ENCODE measurements at regions not wholly inside any gene's neighbourhood (a gene's known extent, or its start where the extent isn't known, plus 50 kb on each side); places are given as distances from the start of the nearest gene placed in this dataset.
"Not testable (repeated sequence)": the region's sequence is repeated elsewhere in the genome, so short reads cannot be mapped to it uniquely, and the experiment has no call there.

GRCh38 chr4:72901553-72901952 lies 168.0 kb downstream of the COX18 start:
- Histone ChIP-seq H3K27me3 (ENCODE audit: control insufficient read depth, insufficient read depth) (no peaks in the 10 kb centered on the region), H3K4me1 (ENCODE audit: control insufficient read depth, insufficient read depth, low read length) (no peaks in the 10 kb centered on the region), H3K4me3 (ENCODE audit: low read length) (no peak overlapping the region), H3K27ac (ENCODE audit: low read length) (no peak overlapping the region), H3K9me3 (ENCODE audit: control insufficient read depth, low read length) (no peaks in the 10 kb centered on the region)
- intact Hi-C loops (cut with DNase I) = no loop called here
- ATAC-seq (no peak), DNase-seq (no peak)
- 42% methylated on average over 2 of the region's 2 CpGs for WGBS

GRCh38 chr4:72900952-72901351 lies 168.6 kb downstream of the COX18 start:
- intact Hi-C loops (cut with DNase I) = no loop called here
- no peak overlapping the region for H3K27ac ChIP-seq (ENCODE audit: low read length)
- 43% methylated on average over 2 of the region's 2 CpGs for WGBS
- no peak for DNase-seq
- H3K27me3 ChIP-seq (ENCODE audit: control insufficient read depth, insufficient read depth) = no peaks in the 10 kb centered on the region
- no peak for ATAC-seq
- no peaks in the 10 kb centered on the region for H3K9me3 ChIP-seq (ENCODE audit: control insufficient read depth, low read length)
- H3K4me3 ChIP-seq (ENCODE audit: low read length) = no peak overlapping the region
- no peaks in the 10 kb centered on the region for H3K4me1 ChIP-seq (ENCODE audit: control insufficient read depth, insufficient read depth, low read length)

GRCh38 chr4:72899621-72900020 lies 169.9 kb downstream of the COX18 start:
- Histone ChIP-seq H3K9me3 (ENCODE audit: control insufficient read depth, low read length) (no peaks in the 10 kb centered on the region), H3K4me1 (ENCODE audit: control insufficient read depth, insufficient read depth, low read length) (no peaks in the 10 kb centered on the region), H3K27ac (ENCODE audit: low read length) (no peak overlapping the region), H3K27me3 (ENCODE audit: control insufficient read depth, insufficient read depth) (no peaks in the 10 kb centered on the region), H3K4me3 (ENCODE audit: low read length) (no peak overlapping the region)
- ATAC-seq (no peak), DNase-seq (no peak)
- 65% methylated on average over 3 of the region's 3 CpGs for WGBS
- intact Hi-C loops (cut with DNase I) = no loop called here

GRCh38 chr4:72899214-72899613 lies 170.3 kb downstream of the COX18 start:
- H3K4me1 ChIP-seq (ENCODE audit: control insufficient read depth, insufficient read depth, low read length) = no peaks in the 10 kb centered on the region
- 70% methylated on average over 6 of the region's 6 CpGs for WGBS
- intact Hi-C loops (cut with DNase I) = no loop called here
- DNase-seq (no peak), ATAC-seq (no peak)
- no peaks in the 10 kb centered on the region for H3K9me3 ChIP-seq (ENCODE audit: control insufficient read depth, low read length)
- no peaks in the 10 kb centered on the region for H3K27me3 ChIP-seq (ENCODE audit: control insufficient read depth, insufficient read depth)
- H3K4me3 ChIP-seq (ENCODE audit: low read length) = no peak overlapping the region
- H3K27ac ChIP-seq (ENCODE audit: low read length) = no peak overlapping the region

- no peak overlapping the region for H3K4me3 ChIP-seq (ENCODE audit: low read length)
- H3K27ac ChIP-seq (ENCODE audit: low read length) = no peak overlapping the region
- peak; percentile 89 to 96 for ATAC-seq
- intact Hi-C loops (cut with DNase I) = no loop called here
- WGBS = 53% methylated on average over 3 of the region's 3 CpGs
- H3K4me1 ChIP-seq (ENCODE audit: control insufficient read depth, insufficient read depth, low read length) = no peaks in the 10 kb centered on the region
- no peak for DNase-seq
- H3K9me3 ChIP-seq (ENCODE audit: control insufficient read depth, low read length) = no peaks in the 10 kb centered on the region
- no peaks in the 10 kb centered on the region for H3K27me3 ChIP-seq (ENCODE audit: control insufficient read depth, insufficient read depth)
Observed at GRCh38 chr4:72896515-72896914, 173.0 kb downstream of the COX18 start.

GRCh38 chr4:72895408-72895807 lies 174.1 kb downstream of the COX18 start:
- Histone ChIP-seq H3K4me1 (ENCODE audit: control insufficient read depth, insufficient read depth, low read length) (no peaks in the 10 kb centered on the region), H3K4me3 (ENCODE audit: low read length) (no peak overlapping the region), H3K27ac (ENCODE audit: low read length) (no peak overlapping the region), H3K27me3 (ENCODE audit: control insufficient read depth, insufficient read depth) (no peaks in the 10 kb centered on the region), H3K9me3 (ENCODE audit: control insufficient read depth, low read length) (no peaks in the 10 kb centered on the region)
- DNase-seq = no peak
- WGBS = 34% methylated on average over 5 of the region's 5 CpGs
- intact Hi-C loops (cut with DNase I) = no loop called here
- peak in 1 of 2 donors; percentile 47 for ATAC-seq

GRCh38 chr4:72893354-72894066 lies 176.0 kb downstream of the COX18 start:
- DNase-seq = peak in 1 of 3 donors; percentile 11
- H3K27ac ChIP-seq (ENCODE audit: low read length) = no peak overlapping the region
- no peaks in the 10 kb centered on the region for H3K9me3 ChIP-seq (ENCODE audit: control insufficient read depth, low read length)

GRCh38 chr4:72888331-72888730 lies 181.2 kb downstream of the COX18 start:
- ATAC-seq = no peak
- intact Hi-C loops (cut with DNase I) = no loop called here
- no peak for DNase-seq
- Histone ChIP-seq H3K4me1 (ENCODE audit: control insufficient read depth, insufficient read depth, low read length) (no peaks in the 10 kb centered on the region), H3K27ac (ENCODE audit: low read length) (no peak overlapping the region), H3K27me3 (ENCODE audit: control insufficient read depth, insufficient read depth) (no peaks in the 10 kb centered on the region), H3K9me3 (ENCODE audit: control insufficient read depth, low read length) (no peaks in the 10 kb centered on the region), H3K4me3 (ENCODE audit: low read length) (no peak overlapping the region)
- 48% methylated on average over 2 of the region's 2 CpGs for WGBS

More at GRCh38 chr4:72893354-72894066, 176.0 kb downstream of the COX18 start:
- ATAC-seq = no peak
- no peaks in the 10 kb centered on the region for H3K27me3 ChIP-seq (ENCODE audit: control insufficient read depth, insufficient read depth)
- H3K4me3 ChIP-seq (ENCODE audit: low read length) = no peak overlapping the region
- WGBS = 56% methylated on average over 2 of the region's 2 CpGs
- intact Hi-C loops (cut with DNase I) = no loop called here
- no peaks in the 10 kb centered on the region for H3K4me1 ChIP-seq (ENCODE audit: control insufficient read depth, insufficient read depth, low read length)

GRCh38 chr4:72887152-72887551 lies 182.4 kb downstream of the COX18 start:
- Histone ChIP-seq H3K4me1 (ENCODE audit: control insufficient read depth, insufficient read depth, low read length) (no peaks in the 10 kb centered on the region), H3K27ac (ENCODE audit: low read length) (no peak overlapping the region), H3K9me3 (ENCODE audit: control insufficient read depth, low read length) (no peaks in the 10 kb centered on the region), H3K27me3 (ENCODE audit: control insufficient read depth, insufficient read depth) (no peaks in the 10 kb centered on the region), H3K4me3 (ENCODE audit: low read length) (no peak overlapping the region)
- intact Hi-C loops (cut with DNase I) = no loop called here
- DNase-seq = no peak
- ATAC-seq = no peak
- 61% methylated on average over 4 of the region's 4 CpGs for WGBS

GRCh38 chr4:72886602-72887001 lies 182.9 kb downstream of the COX18 start:
- intact Hi-C loops (cut with DNase I) = no loop called here
- Histone ChIP-seq H3K9me3 (ENCODE audit: control insufficient read depth, low read length) (no peaks in the 10 kb centered on the region), H3K4me1 (ENCODE audit: control insufficient read depth, insufficient read depth, low read length) (no peaks in the 10 kb centered on the region), H3K27me3 (ENCODE audit: control insufficient read depth, insufficient read depth) (no peaks in the 10 kb centered on the region), H3K4me3 (ENCODE audit: low read length) (no peak overlapping the region), H3K27ac (ENCODE audit: low read length) (no peak overlapping the region)
- ATAC-seq = no peak
- no peak for DNase-seq
- WGBS = 83% methylated on average over 1 of the region's 1 CpG

GRCh38 chr4:72884225-72884624 lies 185.3 kb downstream of the COX18 start:
- H3K4me3 ChIP-seq (ENCODE audit: low read length); ATAC-seq; H3K4me1 ChIP-seq (ENCODE audit: control insufficient read depth, insufficient read depth, low read length); H3K27me3 ChIP-seq (ENCODE audit: control insufficient read depth, insufficient read depth); H3K9me3 ChIP-seq (ENCODE audit: control insufficient read depth, low read length); intact Hi-C loops (cut with DNase I); DNase-seq; H3K27ac ChIP-seq (ENCODE audit: low read length): not testable (repeated sequence)
- WGBS = 88% methylated on average over 7 of the region's 7 CpGs

GRCh38 chr4:72876946-72877345 lies 192.6 kb downstream of the COX18 start:
- Histone ChIP-seq H3K4me3 (ENCODE audit: low read length) (no peak overlapping the region), H3K9me3 (ENCODE audit: control insufficient read depth, low read length) (no peaks in the 10 kb centered on the region), H3K27ac (ENCODE audit: low read length) (no peak overlapping the region), H3K4me1 (ENCODE audit: control insufficient read depth, insufficient read depth, low read length) (no peaks in the 10 kb centered on the region), H3K27me3 (ENCODE audit: control insufficient read depth, insufficient read depth) (no peaks in the 10 kb centered on the region)
- intact Hi-C loops (cut with DNase I) = no loop called here
- WGBS = 82% methylated on average over 17 of the region's 17 CpGs
- DNase-seq (no peak), ATAC-seq (no peak)
